CD14-positive monocyte (primary cell): ENCODE measurements at regions not wholly inside any gene's neighbourhood (a gene's known extent, or its start where the extent isn't known, plus 50 kb on each side); places are given as distances from the start of the nearest gene placed in this dataset.

Experiments
- DNase-seq, 3 donors: peaks; one replicate each; pipeline ENCODE4 v3.0.0-alpha.2; 2011 to 2022
- H2AFZ ChIP-seq: 2 replicates; pipeline ENCODE4 v1.6.0; 2012; ENCODE audit warnings: mild to moderate bottlenecking, low read depth, low read length, inconsistent platforms; ENCODE audit not compliant: insufficient read depth, poor library complexity, severe bottlenecking
- H3K27ac ChIP-seq, 2 donors: 1 replicate in 1 of 2; 2 replicates in 1 of 2; pipeline ENCODE4 v1.5.1; 2012 to 2013; ENCODE audit warnings: low read length in 2 of 2, control low read depth in 1 of 2, inconsistent platforms in 1 of 2, low read depth in 1 of 2, mild to moderate bottlenecking in 1 of 2
- H3K27me3 ChIP-seq, 2 donors: one replicate each; pipeline versions ENCODE4 v1.6.0 to v1.6.1; 2011 to 2013; ENCODE audit warnings: low read length in 2 of 2; ENCODE audit not compliant: control insufficient read depth in 2 of 2, insufficient read depth in 2 of 2
- H3K36me3 ChIP-seq, 2 donors: replicated peaks in 1 of 2; 1 replicate in 1 of 2; 2 replicates in 1 of 2; pipeline versions ENCODE4 v1.5.1 to v1.6.1; 2012 to 2013; ENCODE audit warnings: low read length in 2 of 2, control low read depth in 1 of 2, inconsistent platforms in 1 of 2, mild to moderate bottlenecking in 1 of 2; ENCODE audit not compliant: insufficient read depth in 2 of 2, control insufficient read depth in 1 of 2
- H3K4me1 ChIP-seq, 2 donors: 1 replicate in 1 of 2; 2 replicates in 1 of 2; pipeline versions ENCODE4 v1.5.1 to v1.6.1; 2012 to 2013; ENCODE audit warnings: low read length in 2 of 2, control low read depth in 1 of 2, inconsistent platforms in 1 of 2, mild to moderate bottlenecking in 1 of 2, moderate library complexity in 1 of 2; ENCODE audit not compliant: insufficient read depth in 2 of 2, control insufficient read depth in 1 of 2
- H3K4me2 ChIP-seq: replicated peaks from 2 replicates; pipeline ENCODE3; 2012; ENCODE audit warnings: low read length, moderate library complexity, mild to moderate bottlenecking; ENCODE audit not compliant: poor library complexity, severe bottlenecking; ENCODE audit errors: extremely low read depth
- H3K4me3 ChIP-seq, 3 experiments: fragments of 200-600 bp in 1 of 3; sonication (generic) in 1 of 3; replicated peaks in 1 of 3; 1 replicate in 2 of 3; 2 replicates in 1 of 3; pipeline ENCODE4 v1.5.1; 2011 to 2013; ENCODE audit warnings: low read length in 3 of 3, mild to moderate bottlenecking in 3 of 3, control low read depth in 2 of 3, low read depth in 2 of 3, inconsistent platforms in 1 of 3, moderate library complexity in 1 of 3
- H3K79me2 ChIP-seq: 2 replicates; pipeline ENCODE4 v1.6.0; 2012; ENCODE audit warnings: mild to moderate bottlenecking, control low read depth, inconsistent platforms, low read length, moderate library complexity; ENCODE audit not compliant: insufficient read depth
- H3K9ac ChIP-seq: 2 replicates; pipeline ENCODE4 v1.6.0; 2017; ENCODE audit warnings: low read length, mild to moderate bottlenecking; ENCODE audit not compliant: insufficient read depth, poor library complexity, severe bottlenecking
- H3K9me3 ChIP-seq, 2 donors: replicated peaks in 1 of 2; 1 replicate in 1 of 2; 2 replicates in 1 of 2; pipeline versions ENCODE4 v1.5.1 to v1.6.1; 2012 to 2013; ENCODE audit warnings: low read length in 2 of 2, control low read depth in 1 of 2; ENCODE audit not compliant: control insufficient read depth in 1 of 2, insufficient read depth in 1 of 2
- H4K20me1 ChIP-seq: 2 replicates; pipeline ENCODE4 v1.6.0; 2012; ENCODE audit warnings: mild to moderate bottlenecking, low read length, control low read depth, moderate library complexity; ENCODE audit not compliant: insufficient read depth
- H3K27ac Mint-ChIP-seq, 7 donors: one replicate each; pipeline ENCODE4 v1.8.0; 2020; ENCODE audit warnings: mild to moderate bottlenecking in 7 of 7, mixed read lengths in 7 of 7, moderate library complexity in 6 of 7, inconsistent platforms in 2 of 7
- H3K27me3 Mint-ChIP-seq, 3 donors: one replicate each; pipeline ENCODE4 v1.8.0; 2021 to 2022; ENCODE audit warnings: low read depth in 3 of 3, mild to moderate bottlenecking in 3 of 3, mixed read lengths in 3 of 3, moderate library complexity in 3 of 3, inconsistent platforms in 1 of 3
- H3K36me3 Mint-ChIP-seq, 2 donors: one replicate each; pipeline ENCODE4 v1.8.0; 2020; ENCODE audit warnings: mixed read lengths in 2 of 2, inconsistent platforms in 1 of 2, mild to moderate bottlenecking in 1 of 2
- H3K4me1 Mint-ChIP-seq: one replicate; pipeline ENCODE4 v1.8.0; 2020; ENCODE audit warnings: mild to moderate bottlenecking, mixed read lengths
- H3K4me3 Mint-ChIP-seq, 2 donors: one replicate each; pipeline ENCODE4 v1.8.0; 2020; ENCODE audit warnings: mild to moderate bottlenecking in 2 of 2, mixed read lengths in 2 of 2, moderate library complexity in 1 of 2
- H3K9me3 Mint-ChIP-seq, 7 donors: one replicate each; pipeline ENCODE4 v1.8.0; 2020 to 2022; ENCODE audit warnings: mixed read lengths in 7 of 7, mild to moderate bottlenecking in 6 of 7, moderate library complexity in 6 of 7, inconsistent platforms in 2 of 7
- CTCF ChIP-seq: fragments of 200-600 bp; IDR thresholded peaks from one replicate; pipeline ENCODE4 v1.8.0; 2022; ENCODE audit warnings: antibody characterized with exemption, mild to moderate bottlenecking
- WGBS: methylation state at CpG from one replicate; pipeline ENCODE4 v1.1.5; 2013; ENCODE audit warnings: missing lambda C conversion rate; ENCODE audit not compliant: insufficient coverage; 5-methylcytosine and 5-hydroxymethylcytosine counted together
- intact Hi-C, 2 donors: fragments of 100-400 bp; cut with micrococcal nuclease; formaldehyde crosslinking; loops; one replicate each; pipeline versions ENCODE4 v1.15.0 to v1.15.1; 2023

- DNase-seq, result no peak
- no peak for TF ChIP-seq CTCF
- Mint-ChIP-seq H3K4me1 (no peaks in the 10 kb centered on the region), H3K27me3 (no peaks in the 10 kb centered on the region), H3K36me3 (no peaks in the 10 kb centered on the region), H3K9me3 (peaks cover 0 to 6% (median 0%) of the 10 kb centered on the region in 7 donors), H3K4me3 (no peak overlapping the region), H3K27ac (no peak overlapping the region)
- Histone ChIP-seq H3K9me3 (peaks cover 0 to 12% of the 10 kb centered on the region in 2 donors), H3K4me3 (no peak overlapping the region), H3K27ac (no peak overlapping the region), H3K9ac (no peak overlapping the region), H3K27me3 (no peaks in the 10 kb centered on the region), H2AFZ (no peak overlapping the region), H3K79me2 (no peaks in the 10 kb centered on the region), H3K4me1 (no peaks in the 10 kb centered on the region), H3K4me2 (no peak overlapping the region), H3K36me3 (no peaks in the 10 kb centered on the region), H4K20me1 (no peaks in the 10 kb centered on the region)
- intact Hi-C loops, result no loop called here
Observed at GRCh38 chr9:28967226-28967625, 1393.9 kb upstream of the C9orf72 start.

- Histone ChIP-seq H3K4me1 (no peaks in the 10 kb centered on the region), H4K20me1 (no peaks in the 10 kb centered on the region), H3K4me3 (no peak overlapping the region), H3K27ac (no peak overlapping the region), H3K4me2 (no peak overlapping the region), H3K27me3 (no peaks in the 10 kb centered on the region), H3K79me2 (no peaks in the 10 kb centered on the region), H2AFZ (no peak overlapping the region), H3K9me3 (peaks cover 0 to 12% of the 10 kb centered on the region in 2 donors), H3K9ac (no peak overlapping the region), H3K36me3 (no peaks in the 10 kb centered on the region)
- no CpG with 5 or more reads among the region's 3 CpGs for WGBS
- no peaks in the 10 kb centered on the region for H3K27me3 Mint-ChIP-seq
- TF ChIP-seq CTCF, result no peak
- H3K36me3 Mint-ChIP-seq, result no peaks in the 10 kb centered on the region
- no peak overlapping the region for H3K27ac Mint-ChIP-seq
- H3K4me1 Mint-ChIP-seq, result no peaks in the 10 kb centered on the region
- no peak overlapping the region for H3K4me3 Mint-ChIP-seq
- H3K9me3 Mint-ChIP-seq, result peaks cover 0 to 6% (median 0%) of the 10 kb centered on the region in 7 donors
- DNase-seq, result no peak
- intact Hi-C loops, result no loop called here
Observed at GRCh38 chr9:28970241-28970654, 1397.0 kb upstream of the C9orf72 start.
